ENCODE measurements at regions not wholly inside any gene's neighbourhood (a gene's known extent, or its start where the extent isn't known, plus 50 kb on each side); places are given as distances from the start of the nearest gene placed in this dataset.
A peak's percentile ranks its signal among the peaks of the same experiment; 100 is the strongest.
"Not testable (repeated sequence)": the region's sequence is repeated elsewhere in the genome, so short reads cannot be mapped to it uniquely, and the experiment has no call there.

GRCh38 chr18:6525604-6526003 lies 110.9 kb upstream of the L3MBTL4 start:
- DNase-seq (ENCODE audit: low read depth): no peak

DNA sequence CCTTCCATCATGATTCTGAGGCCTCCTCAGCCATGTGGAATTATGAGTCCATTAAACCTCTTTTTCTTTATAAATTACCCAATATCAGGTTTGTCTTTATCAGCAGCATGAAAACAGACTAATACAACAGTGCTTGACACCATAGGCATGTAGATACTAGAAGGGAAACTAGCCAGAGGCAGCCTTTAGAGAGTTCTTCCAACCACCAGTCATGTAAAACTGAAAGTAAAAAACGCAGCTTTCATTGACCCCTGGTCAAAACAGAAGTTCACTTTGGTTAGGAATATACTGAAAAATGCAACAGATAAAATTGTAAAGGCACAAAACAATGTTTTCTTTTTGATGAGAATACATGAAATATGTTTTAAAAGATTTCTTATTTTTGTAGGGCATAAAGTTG lies 122.8 kb upstream of the L3MBTL4 start:
- no peak for DNase-seq (ENCODE audit: low read depth)

DNA sequence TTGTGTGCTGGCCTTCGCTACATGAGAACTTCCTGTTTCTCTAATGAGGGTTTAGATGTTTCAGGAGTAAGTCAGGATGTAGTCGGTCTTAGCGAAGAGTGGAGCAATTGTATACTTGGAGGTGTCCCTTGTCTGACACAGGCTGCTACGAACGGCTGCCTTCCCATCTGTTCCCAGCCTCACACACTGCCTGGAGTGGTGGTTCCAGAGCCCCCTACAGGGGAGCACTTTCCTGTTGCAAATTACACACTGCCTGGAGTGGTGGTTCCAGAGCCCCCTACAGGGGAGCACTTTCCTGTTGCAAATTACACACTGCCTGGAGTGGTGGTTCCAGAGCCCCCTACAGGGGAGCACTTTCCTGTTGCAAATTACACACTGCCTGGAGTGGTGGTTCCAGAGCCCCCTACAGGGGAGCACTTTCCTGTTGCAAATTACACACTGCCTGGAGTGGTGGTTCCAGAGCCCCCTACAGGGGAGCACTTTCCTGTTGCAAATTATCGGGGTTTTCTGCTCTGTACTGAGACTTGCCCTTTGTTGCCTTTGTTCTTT lies 126.5 kb upstream of the L3MBTL4 start:
- not testable (repeated sequence) for DNase-seq (ENCODE audit: low read depth)

DNA sequence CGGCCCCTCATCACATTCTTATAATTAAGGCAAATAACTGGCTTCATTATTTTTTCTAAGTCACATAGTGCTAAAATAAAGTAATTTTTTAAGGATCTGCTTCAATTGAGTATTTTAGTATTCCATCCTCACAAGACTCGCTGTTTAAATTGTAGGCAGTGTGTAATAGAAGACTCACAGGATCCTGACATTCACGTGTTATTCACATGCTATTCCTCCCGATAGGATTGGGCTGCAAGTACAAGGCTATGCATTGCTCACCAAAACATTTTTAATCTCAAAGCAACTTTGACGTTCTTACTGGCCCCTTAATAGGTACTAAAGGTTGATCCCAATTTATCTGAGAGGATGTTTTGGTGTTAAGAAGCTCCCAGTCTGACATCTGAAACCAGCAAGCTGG lies 127.6 kb upstream of the L3MBTL4 start:
- no peak for DNase-seq (ENCODE audit: low read depth)

DNA sequence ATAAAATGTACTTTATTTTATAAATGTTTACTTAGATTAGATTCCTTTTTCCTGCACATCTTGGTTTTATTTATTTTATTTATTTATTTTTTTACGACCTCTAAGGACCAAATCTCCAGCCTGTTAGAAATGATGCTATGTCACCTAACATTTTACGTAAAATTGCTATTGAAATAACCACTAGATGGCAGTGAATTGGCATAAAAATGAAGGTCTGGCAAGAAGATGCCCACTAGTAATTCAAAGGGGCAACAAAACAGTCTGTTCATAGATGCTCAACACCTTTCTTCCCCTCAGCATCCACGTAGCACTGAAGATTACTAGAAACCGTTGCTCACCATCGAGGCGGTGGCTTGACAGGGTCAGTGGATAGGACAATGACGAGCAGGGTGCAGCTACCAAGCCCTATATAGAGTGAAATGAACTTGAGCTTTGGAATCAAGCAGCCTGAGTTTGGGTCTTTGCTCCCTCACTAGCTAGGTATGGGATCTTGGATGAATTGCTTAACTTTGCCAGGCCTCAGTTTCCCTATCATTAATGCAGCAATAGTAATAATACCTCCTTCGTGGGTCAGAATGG lies 128.7 kb upstream of the L3MBTL4 start:
- DNase-seq (ENCODE audit: low read depth): no peak

GRCh38 chr18:6546229-6546628 lies 131.5 kb upstream of the L3MBTL4 start:
- DNase-seq (ENCODE audit: low read depth): no peak

GRCh38 chr18:6547476-6547875 lies 132.8 kb upstream of the L3MBTL4 start:
- DNase-seq (ENCODE audit: low read depth): no peak

- no peak for DNase-seq (ENCODE audit: low read depth)
Observed at GRCh38 chr18:6553234-6553900, 138.7 kb upstream of the L3MBTL4 start.

GRCh38 chr18:6557057-6557769 lies 142.5 kb upstream of the L3MBTL4 start:
- no peak for DNase-seq (ENCODE audit: low read depth)

- no peak for DNase-seq (ENCODE audit: low read depth)
Observed at GRCh38 chr18:6557770-6558248, 143.1 kb upstream of the L3MBTL4 start.

DNA sequence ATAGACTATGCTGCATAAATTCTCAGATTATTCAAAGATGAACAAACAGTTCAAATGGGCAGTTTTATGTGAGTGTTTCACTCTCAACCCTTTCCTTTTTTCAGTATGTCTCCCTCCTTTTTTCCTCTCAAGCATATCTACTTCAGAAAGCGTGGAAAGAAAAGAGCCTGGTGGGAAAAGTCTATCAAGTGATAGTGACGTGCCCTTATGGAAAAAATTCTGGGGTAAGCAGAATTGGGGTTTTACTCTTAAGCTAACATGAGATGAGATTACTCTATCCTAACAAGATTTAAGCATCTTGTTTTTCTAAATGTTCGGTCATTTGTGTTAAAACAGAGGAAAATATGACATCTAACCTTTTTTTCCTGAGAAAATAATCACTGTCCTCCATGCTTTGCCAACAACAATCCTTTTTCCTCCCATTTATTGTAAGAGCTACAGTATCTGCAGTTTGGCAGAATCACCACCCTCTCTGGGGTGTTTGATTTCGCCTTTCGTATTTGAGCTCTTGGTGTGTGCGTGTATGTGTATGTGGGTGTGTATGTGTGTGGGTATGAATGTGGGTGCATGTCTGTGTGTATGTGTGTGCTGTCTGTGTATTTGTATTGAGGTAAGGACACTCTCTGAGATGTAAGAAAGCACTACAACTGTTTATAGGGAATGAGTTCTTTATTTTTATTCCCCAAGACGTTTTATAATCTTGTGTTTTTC lies 143.9 kb upstream of the L3MBTL4 start:
- DNase-seq (ENCODE audit: low read depth): no peak

DNA sequence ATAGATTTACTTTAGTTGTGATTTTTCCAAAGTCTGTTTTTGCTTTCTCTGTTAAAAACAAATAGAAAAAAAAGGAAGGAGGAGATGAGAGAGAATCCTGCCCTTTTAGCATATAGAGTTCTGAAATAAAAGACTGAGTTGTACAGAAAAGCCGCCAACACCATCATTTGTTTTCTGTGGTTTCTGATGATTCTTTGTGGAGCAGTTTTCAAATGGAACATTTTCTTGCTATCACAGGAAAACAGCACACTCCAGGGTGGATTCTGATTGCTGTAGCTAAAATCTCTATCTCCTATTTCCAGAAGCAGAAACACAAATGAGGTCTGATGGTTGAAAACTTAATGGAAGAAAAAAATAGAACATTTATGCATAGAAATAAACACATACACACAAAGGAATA lies 144.6 kb upstream of the L3MBTL4 start:
- DNase-seq (ENCODE audit: low read depth): no peak

GRCh38 chr18:6561016-6561415 lies 146.3 kb upstream of the L3MBTL4 start:
- no peak for DNase-seq (ENCODE audit: low read depth)

DNA sequence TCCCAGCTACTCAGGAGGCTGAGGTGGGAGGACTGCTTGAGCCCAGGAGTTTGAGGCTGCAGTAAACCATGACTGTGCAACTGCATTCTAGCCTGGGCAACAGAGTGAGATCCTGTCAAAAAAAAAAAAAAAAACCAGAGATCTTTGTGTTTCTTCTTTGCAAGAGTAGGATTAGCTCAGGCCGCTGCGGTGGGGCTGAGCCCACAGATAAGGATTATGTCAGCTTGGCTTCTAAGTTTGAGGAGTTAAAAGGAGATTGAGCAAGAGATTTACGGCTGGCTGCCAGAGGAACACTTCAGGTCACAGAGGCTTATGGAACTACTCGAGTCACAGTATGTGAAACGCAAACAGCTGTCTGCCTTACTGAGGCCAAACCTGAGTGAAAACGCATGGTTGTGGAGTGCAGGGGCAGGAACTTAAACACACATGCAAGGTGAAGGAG lies 146.7 kb upstream of the L3MBTL4 start:
- DNase-seq (ENCODE audit: low read depth): no peak

DNA sequence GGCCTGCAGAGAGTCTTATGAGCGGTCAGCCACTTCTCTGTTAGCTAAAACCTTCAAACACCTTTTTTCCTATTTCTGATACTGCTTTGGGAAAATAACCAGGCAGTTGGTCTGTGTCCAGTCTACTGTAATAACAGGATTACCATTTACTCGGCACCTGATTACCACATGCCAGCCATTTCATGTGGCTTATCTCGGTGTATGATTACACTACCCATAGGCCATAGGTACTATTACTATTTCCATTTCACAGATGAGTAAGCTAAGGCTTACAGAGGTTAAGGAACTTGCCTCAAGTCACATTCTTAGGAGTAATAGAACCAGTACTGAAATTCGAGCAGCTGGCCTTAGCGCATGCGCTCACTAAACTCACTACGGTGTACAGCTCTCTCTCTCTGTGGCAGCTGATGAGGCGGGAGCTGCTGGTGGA lies 147.2 kb upstream of the L3MBTL4 start:
- no peak for DNase-seq (ENCODE audit: low read depth)

- DNase-seq (ENCODE audit: low read depth): no peak
Observed at GRCh38 chr18:6563896-6564295, 149.2 kb upstream of the L3MBTL4 start.

GRCh38 chr18:6564950-6565814 lies 150.5 kb upstream of the L3MBTL4 start:
- DNase-seq (ENCODE audit: low read depth): no peak

GRCh38 chr18:6565815-6566081 lies 151.0 kb upstream of the L3MBTL4 start:
- DNase-seq (ENCODE audit: low read depth): no peak

DNA sequence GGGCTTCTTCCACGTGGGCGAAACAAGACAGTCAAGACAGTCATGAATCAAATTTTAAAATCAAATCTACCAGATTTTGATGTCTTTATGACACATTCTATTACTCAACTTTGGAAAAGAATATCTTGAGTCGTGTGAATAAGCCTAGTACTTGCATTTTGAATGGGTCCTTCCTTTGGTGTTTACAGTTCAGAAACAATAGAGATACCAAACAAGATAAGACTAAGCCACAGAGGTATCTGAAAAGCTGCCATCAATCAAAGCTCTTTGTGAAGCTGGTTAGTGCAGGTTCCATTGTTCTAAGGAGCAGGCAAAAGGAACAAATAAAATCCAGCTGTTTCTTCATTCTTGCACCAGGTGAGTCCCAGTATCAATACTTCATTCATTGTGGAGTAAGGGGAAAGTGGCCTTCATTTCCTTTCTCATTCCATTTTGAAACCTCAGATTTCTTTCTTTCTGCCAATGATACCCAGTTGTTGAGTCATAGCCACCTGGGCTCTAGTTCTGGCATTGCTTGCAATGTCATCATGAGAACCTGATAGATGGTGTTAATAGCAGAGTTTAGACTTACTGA lies 151.7 kb upstream of the L3MBTL4 start:
- DNase-seq (ENCODE audit: low read depth): peak; percentile 3

- no peak for DNase-seq (ENCODE audit: low read depth)
Observed at GRCh38 chr18:6569813-6570212, 155.1 kb upstream of the L3MBTL4 start.

Measured in Daoy (cell line).